HG03097 (cell line): ENCODE measurements at regions not wholly inside any gene's neighbourhood (a gene's known extent, or its start where the extent isn't known, plus 50 kb on each side); places are given as distances from the start of the nearest gene placed in this dataset.

Experiments
- ATAC-seq: cut with Tn5 transposase; IDR thresholded peaks from one replicate; pipeline ENCODE4 v1.9.1; 2021; ENCODE audit not compliant: unreplicated experiment, low FRiP score

DNA sequence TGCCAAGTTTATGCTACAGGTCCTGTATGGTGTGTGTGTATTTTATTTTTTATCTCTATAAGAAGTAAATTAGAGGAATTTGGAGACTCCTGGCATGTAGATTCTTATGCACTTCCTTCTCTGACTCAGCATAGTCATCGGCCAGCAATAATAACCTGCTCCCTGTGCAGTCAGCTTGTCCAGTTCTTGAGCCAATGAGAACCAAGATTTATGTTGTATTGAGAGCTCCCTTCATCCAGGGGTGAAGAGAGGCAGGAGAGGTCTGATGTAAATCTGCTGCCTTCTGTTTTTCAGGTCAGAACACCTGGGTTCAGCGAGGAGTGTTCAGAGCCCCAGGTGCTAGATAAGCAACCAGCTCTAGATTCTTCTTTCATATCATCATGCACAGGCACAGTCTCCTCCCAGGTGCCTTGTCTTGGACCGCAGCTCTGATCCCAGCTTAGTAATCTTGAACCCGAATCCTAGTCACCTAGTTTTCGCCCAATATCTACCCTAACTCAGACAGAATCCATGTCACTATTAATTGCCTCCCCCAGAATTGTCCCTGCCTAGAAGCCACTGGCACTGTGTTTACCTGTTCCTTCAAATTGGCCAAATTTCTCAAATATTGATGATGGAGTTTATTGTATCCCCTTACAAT, 328.2 kb upstream of the NCAM1 start:
- no peak for ATAC-seq

DNA sequence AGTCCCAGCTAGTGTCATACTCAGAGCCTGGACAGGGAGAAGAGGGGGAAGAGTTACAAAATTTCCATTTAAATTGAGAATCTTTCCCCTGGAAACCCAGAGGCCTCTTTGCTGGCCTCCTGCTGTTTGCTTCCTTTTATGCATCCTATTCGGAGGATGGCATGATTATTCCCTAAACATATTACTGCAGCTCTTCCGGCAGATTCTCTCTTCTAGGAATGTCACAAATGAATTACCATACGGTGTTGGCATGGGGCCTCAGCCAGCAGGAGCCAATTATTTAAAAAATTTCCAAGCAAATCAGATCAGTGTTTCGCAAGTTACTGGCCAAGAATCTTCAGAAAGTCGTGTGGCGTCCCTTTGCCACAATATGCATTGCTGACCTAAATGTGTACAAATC, 326.7 kb upstream of the NCAM1 start:
- ATAC-seq, result no peak

DNA sequence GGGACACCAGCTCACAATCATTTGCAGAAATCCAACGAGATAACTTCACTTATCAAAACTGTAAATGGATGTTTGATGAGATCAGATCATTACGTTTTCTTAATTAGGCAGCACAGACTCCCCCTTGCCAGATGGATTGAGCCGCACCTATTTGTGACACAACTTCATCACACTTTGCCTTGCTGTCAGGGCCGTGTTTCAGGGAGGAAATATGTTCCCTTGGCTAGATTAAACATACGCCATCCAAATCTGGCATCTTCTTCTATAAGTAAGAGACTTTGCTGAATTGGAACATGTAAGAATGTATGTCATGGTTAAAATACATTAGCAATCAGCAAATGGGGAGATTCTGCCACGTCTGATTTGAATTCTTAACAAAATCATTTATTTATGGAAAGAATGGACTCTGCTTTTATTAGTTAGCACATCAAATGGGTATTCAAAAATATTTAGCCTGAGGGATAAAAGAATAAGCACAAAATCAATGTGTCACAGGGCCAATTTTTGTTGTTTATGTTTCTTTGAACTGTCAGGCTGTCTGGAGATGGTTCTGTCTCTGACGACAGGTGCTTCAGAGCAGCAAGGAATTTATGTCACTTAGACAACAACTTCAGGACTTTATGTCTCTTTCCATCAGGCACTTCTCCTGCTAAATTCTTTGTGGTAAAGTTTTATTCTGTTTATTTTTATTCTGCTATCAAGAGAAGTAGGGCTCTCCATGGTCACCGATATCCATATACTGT, 326.1 kb upstream of the NCAM1 start:
- no peak for ATAC-seq

DNA sequence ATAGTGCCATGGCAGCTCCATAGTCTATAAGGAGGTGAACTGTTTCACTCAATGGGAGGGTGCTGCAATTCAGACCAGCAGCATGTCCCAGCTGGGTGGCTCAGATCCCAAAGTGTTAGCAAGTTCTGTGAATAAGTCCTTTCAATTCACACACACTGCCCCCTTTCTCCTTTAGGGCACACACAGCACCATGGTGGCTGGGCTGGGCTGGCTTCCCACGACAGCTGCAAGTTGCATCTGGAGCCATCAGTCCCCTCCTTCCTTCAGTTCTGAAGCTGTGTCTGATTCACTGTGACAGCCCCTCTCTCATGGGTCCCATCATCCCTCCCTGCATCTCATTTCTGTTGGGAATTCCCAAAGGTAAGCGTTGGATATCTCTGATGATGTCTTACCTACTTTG, 324.1 kb upstream of the NCAM1 start:
- no peak for ATAC-seq

DNA sequence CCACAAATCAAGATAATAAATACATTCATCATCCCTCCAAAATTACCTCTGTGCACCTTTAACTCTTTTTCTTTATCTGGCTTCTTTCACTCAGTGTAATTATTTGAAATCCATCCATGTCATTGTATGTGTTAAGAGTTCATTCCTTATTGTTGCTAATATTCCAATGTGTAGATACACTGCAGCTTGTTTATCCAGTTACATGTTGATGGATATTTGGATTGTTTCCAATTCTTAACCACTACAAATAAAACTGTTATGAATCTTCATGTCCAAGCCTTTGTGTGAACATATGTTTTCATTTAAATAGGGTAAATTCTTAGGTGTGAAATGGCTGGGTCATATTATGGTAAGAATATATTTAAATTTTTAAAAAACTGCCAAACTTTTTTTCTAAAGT, 323.3 kb upstream of the NCAM1 start:
- no peak for ATAC-seq

DNA sequence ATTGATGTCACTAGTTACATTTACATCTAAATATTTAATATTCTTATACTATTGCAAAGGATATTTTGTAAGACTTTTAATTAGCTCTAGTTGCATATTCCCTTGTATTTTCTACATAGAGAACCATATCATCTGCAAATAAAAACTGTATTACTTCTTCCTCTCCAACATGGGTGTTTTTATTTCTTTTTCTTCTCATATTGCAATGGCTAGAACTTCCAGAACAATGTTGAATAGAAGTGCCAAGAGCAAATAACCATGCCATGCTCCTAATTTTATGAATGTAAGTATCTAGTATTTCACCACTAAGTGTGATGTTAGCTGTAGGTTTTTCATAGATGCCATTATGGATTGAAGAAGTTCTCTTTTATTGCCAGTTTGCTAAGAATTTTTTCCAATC, 321.8 kb upstream of the NCAM1 start:
- ATAC-seq, result no peak

DNA sequence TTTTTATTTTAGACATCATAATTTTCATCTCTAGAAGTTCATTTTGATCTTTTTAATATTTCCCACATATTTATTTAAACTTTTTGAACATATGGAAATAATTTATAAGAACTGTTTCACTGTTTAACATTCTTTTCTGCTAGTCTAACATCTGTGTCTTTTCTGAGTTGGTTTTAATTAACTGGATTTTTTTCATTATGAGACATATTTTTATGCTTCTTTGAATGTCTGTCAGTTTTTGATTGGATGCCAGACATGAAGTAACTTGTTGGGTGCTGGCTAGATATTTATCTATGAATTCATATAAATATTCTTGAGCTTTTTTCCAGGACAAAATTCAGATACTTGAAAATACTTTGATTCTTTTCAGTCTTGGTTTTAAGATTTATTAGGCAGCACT, 317.8 kb upstream of the NCAM1 start:
- no peak for ATAC-seq

DNA sequence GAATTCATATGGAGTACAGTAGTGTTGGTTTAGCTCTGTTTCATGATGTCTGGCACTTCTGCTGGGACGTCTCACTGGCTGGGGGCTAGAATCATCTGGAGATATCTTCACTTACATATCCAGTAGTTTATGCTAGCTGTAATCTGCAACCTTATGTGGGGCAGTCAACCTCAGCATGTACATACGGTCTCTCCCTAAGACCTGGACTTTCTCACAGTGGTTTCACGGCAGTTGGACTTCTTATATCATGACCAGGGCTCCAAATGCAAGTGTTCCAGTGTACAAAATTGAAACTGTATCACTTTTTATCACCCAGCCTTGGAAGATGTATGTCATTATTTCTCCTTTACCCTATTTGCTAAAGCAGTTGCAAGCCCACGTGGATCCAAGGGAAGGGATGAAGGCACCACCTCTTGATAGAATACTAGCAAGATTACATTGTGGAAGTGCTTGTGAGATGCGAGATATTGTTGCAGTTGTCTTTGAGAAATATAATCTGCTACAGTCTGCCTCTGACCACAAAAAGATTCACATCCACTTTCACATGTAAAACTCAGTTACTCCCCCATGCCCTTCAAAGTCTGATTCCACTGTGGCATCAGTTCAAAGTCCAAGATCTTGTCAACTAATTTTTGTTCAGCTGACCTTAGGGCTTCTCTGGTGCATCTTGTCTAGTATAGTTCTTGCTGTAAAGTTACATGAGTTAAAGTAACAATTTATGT, 316.6 kb upstream of the NCAM1 start:
- ATAC-seq, result no peak

DNA sequence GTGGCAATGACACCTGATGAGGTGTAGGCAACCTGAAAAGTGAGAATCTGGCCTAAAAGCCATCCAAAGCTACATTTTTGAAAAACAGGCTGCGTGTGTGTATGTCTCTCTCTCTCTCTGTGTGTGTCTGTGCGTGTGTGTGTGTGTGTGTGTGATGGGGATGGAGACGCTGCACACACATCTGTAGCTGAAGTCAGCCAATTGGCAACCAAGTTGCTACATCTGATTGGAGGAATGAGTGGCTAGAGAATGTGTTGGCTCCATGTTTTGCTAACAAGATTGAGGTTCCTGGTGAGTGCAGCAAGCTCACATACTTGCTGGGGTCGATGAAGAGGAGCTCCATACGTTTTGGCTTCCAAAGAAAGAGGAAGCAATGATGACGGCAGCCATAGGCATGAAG, 311.4 kb upstream of the NCAM1 start:
- ATAC-seq, result no peak

DNA sequence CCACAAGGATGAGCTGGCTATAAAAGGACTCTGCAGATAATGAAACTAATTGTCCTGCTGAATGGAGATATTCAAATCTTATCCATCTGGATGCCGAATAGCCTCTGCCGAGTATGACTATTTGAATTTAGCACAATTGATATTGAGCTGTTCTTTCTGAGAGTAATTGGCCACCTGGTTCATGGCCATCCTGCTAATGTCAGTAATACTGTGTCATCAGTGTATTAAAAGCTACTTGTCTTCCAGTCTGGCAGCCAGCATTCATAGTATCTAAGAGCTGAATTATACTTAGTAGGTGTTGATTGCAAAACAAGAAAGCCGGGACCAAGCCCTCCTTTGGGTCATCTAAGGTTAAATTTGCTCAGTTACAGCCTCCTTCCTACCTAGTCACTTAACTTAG, 310.7 kb upstream of the NCAM1 start:
- ATAC-seq, result no peak

DNA sequence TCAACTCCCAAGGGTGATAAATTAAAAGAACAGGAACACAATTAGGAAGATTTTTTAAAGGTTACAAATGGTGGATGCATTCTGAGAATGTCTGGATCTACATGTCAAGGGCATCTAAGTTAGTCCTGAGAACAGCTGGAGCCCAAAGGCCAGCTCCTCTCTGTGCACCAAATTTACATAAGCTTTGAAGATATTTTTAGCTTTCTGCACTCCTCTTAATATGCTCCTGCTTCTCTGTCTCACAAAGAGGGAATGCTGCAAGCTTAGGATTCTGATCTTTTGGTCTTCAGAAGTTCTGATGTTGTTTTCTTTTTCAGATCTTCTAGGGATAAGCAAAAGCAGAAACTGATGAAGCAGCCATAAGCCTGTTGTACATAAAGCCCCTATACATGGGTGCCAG, 309.8 kb upstream of the NCAM1 start:
- no peak for ATAC-seq

DNA sequence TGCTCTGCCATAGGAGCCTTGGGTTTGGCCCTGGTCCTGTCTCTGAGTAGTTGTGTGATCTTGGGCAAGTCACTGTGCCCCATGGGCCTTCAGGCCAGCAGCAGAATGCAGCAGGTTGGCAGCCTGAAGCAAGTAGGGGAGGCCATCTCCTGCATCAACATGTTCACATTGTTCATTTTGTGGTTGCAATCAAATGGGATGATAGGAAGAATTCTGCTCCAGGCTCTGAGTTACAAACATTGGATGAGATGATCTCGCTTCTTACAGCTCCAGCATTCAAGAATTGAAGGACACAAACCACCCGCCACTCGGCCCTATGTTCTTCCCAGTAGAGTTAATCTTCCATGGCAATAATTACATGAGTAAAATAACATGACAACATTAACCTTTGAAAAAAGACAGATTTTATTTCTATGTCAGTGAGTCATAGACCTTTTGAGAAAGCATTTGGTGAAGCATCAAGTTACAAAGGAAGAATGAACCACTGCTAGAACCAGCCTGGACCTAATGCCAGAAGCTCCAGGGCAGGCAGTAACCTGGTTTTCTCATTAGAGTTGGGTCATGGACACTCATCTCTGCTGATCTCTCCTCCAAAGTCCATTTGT, 308.3 kb upstream of the NCAM1 start:
- no peak for ATAC-seq

DNA sequence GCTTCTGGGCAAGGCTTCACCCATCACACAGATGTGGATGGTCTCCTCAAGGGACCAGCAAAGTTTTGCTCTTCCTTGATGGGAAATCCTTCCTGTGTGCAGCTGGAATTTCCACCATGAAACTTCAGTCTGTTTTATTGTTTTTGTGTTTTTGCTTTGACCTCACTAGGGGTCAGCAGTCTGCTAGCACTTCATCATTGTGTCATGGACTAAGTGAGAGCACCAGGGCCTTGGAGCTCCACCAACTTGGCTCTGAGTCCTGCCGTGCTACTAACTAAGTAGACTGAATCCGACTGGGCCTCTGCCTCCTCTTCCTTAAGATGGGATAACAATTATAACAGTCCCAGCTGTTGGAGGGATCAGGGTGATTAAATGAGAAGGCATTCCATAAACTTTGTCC, 305.8 kb upstream of the NCAM1 start:
- ATAC-seq, result no peak

DNA sequence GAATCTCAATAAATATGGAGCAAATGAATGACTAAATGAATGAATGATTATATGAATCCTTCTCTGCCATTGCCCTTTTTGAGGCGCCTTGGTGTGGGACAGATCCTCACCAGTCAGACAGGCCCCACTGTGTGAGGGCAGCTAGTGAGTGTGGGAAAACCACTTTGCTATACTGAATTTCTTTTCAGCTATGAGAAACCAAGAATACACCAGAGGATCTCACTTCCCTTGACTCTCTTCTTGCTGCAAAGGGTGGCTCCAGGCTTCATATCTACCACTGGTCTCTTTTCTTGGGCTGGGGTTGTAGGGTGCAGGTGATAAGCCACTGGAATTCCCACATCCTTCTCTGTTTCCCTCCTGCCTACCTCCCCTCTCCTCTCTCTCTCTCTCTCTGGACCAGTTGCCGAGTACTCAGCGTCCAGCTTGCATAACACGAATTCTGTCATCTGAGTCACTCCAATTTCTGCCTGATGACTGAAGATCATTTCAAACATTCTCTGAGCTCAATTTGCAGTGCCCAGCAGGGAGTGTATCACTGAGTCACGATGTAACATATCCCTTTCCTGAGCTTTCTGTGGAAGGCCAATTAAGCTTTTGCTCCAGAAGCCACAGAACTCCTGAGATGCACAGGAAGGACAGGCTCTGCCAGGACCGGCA, 304.3 kb upstream of the NCAM1 start:
- no peak for ATAC-seq

DNA sequence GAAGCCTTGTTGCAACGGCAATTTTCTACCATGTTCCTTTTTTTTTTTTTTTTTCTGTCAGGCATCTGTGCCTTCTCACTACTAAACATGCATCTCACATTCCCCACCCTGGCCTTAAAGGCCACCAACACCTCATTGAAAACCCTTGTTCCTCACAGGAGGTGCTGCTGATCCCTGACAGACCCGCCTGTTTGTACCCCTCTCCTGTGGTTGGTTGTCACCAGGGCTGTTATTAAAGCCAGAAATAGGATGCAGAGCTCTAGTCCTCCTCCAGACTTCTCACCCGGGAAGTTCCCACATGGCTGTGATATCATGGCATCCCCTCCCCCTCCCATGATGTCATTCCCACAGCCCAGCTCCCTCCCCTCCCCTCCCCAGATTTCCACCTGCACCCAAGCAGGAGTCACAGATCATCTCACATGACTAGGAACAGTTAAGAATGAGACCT, 302.8 kb upstream of the NCAM1 start:
- no peak for ATAC-seq

DNA sequence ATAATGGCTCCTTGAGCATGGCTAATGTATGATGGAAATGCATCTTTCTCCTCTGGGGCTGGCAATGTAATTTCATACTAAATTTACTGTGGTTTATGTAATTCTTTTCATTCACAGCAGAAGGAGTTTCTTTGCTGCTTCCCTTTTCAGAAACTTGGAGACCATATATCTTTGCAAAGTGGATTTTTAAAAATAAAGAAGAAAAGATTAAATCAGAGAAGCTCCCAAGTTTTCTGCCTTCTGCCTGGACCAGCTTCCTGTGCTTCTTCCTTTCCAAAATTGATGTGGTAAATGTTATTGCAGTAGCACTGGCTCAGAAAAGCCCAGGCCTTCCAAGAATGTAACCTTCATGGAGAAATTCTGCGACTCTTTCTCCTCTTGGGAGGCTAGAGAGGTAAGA, 300.1 kb upstream of the NCAM1 start:
- no peak for ATAC-seq

DNA sequence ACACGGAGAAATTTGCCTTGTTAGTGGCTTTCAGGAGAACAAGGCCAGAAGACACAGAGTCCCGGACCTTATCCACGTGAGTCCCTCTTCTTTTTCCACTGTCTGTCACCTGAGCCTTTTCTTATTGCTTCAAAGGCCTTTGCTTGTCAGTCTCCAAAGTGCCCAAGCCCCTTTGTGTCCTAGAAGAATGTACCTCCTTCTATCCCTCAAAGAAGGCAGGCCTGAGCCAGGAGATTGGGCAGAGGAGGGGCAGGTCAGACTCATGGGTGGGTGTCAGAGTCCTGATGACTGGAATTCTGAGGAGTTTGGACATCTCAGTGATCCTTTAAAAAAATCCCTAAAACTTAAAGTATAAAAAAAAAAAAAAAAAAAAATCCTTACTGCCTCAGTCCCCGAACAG, 299.6 kb upstream of the NCAM1 start:
- no peak for ATAC-seq

DNA sequence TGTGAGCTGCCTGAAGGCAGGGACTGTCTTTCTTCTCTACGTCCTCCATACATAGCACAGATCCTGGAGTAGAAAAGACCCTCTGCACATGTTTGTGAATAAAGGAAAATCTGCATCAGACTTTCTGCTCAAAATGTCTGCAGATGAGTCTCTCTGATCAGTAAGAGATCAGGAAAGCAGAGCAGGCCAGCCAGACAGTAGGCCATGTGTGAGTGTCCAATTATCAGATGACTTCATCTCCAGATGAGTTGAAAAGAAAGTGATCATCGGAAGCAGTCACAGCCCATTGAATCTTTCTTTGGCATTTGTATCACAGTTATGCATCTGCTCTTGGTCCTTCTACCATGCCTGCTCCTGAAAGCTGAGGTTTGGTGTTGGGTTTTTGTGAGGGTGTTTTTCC, 298.7 kb upstream of the NCAM1 start:
- ATAC-seq, result no peak

DNA sequence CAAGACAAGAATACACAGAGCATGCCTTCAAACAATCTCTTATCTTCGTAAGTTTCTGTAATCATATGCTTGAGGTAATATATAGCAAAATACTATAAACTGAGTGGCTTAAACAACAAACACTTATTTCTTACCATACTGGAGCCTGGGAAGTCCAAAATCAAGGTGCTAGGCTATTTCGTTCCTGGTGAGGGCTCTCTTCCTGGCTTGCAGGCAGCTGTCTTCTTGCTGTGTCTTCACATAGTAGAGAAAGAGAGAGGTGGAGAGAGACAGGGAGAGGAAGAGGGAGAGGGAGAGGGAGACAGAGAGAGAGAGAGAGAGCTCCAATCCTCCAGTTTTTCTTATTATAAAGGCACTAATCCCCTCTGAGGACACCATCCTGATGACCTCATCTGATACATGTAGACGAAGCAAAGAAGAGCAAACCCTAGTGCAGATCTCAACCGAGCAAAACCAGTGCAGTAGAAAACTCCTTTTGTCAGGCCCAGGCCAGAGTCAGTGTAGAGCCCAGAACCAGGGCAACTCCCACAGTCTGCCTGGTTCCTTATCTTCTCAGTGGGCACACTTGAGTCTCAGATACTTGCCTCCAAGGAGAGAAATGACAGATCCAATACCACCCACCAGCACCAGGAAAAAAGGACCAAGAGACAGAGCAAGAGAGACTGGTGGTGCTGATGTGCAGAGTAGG, 297.1 kb upstream of the NCAM1 start:
- no peak for ATAC-seq

DNA sequence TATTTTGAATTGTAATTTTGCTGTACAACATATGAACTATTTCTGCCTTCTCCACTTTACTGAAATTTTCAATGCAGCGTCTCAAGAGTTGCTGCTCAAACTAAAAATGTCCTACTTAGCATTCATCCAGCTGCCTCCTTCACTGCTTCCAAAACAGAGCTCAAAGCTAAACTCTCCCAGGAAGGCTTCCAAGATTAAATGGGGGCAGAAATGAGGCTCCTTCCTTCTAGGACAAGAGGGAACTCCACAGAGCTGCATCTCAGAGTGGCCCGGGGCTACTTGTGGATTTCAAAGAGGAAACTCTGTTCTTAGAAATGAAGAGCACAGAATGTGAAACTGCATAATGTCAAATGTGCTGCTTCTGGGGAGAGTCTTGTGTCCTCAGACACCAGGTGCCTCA, 295.9 kb upstream of the NCAM1 start:
- no peak for ATAC-seq
